ENCODE measurements at regions not wholly inside any gene's neighbourhood (a gene's known extent, or its start where the extent isn't known, plus 50 kb on each side); places are given as distances from the start of the nearest gene placed in this dataset.

GRCh38 chr4:79528241-79528706, 120.2 kb upstream of the GK2 start:
- no peak for DNase-seq

DNA sequence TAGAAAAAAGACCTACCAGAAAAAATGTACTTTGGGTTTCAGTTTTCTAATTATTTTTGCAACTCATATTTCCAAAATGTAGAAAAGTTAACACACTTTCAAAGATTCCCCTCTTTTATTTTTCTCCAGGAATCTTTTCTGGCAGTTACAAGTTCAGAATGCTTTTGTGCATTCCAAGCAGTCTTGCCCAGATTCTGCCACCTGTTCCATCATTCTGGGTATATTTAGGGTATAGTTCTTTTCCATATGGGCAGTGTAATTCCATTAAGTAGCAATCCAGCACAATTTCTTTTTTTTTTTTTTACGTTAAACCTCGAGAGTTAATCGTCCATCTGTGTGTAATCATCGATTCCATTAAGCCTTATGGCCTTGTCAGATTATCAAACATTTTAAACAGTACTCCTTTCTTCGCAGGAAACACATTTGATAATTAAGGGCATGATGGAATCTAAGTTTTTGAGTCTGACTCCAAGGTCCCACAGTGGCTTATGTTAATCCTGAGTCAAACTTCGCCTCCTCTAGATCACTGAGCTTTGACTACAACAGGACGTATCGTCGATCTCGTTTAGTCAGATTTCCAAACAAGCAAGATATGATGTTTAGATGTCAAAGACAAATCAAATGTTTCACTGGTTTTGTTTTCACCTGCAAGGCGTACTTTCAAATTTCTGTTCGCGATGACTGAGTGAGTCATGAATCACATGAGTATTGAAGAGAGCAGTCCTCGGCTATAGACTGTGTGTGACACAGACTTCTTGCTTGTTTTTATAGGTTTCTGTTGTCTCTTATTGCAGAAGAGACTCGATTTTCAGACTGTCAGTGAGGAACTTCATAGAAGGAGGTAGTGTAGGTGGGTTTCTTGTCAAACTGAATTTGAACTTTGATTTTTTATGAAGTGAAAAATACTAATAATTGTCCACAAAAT, 118.9 kb upstream of the GK2 start:
- DNase-seq: no peak

DNA sequence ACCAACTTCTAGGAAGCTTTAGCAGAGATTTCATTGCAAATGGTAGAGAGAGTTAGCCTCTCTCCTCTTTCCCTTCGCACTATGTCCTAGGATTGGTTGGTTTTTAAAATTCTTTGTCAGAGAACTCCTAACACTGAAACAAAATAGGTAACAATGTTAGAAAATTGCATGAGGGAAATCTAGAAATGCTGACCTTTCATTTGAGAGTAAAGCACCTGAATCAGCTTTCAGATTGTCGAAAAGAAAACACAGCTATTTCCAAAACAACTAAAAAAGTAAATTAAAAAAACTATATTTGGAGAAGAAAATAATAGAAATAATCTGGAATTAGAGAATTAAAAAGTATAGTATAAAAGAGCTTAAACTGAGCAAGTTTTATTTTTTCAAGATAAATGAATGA, 108.1 kb upstream of the GK2 start:
- DNase-seq: no peak

- no peak for DNase-seq
These were observed 106.7 kb upstream of the GK2 start for GRCh38 chr4:79514621-79515329.

GRCh38 chr4:79513576-79513975, 105.5 kb upstream of the GK2 start:
- DNase-seq: no peak

DNA sequence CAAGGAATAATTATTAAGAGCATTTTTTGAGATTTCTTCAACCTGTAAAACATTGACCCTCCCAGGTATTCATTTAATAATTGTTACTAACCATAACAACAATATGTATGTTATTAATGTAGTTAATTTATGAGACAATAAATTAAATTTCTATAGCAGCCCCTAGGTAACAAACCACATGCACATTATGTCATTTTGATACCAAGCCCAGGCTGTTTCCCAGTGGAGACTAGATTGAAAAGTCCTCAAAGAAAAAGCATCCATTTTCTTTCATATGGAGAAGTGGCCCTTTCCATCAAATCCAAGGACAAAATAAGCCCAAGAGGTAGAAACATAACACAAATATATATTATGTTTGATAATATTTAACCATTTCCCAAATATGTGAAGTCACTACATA, 104.3 kb upstream of the GK2 start:
- DNase-seq: no peak

- no peak for DNase-seq
These were observed 94.1 kb upstream of the GK2 start for GRCh38 chr4:79502081-79502480.

GRCh38 chr4:79498282-79498681, 90.3 kb upstream of the GK2 start:
- DNase-seq: no peak

GRCh38 chr4:79497001-79497400, 89.0 kb upstream of the GK2 start:
- no peak for DNase-seq

- no peak for DNase-seq
These were observed 87.4 kb upstream of the GK2 start for GRCh38 chr4:79495447-79495846.

DNA sequence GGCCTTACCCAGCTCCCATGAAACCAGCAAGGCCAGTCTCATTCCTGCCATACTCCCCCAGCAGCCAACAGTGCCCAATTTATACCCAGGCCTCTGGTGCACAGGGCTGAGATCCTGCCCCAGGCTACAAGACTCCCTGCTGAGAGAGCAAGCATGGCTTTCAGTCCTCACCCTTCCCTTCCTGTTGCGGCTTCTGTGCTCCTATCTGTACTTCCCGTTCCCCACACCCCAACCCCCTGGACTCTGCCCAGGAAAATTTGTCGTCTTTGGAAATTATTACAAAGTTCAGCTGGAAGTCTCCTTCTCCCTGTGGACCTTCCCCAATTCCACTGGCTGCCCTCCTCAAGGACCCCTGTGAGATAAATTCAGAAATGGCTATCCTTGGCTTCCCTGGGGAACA, 84.1 kb upstream of the GK2 start:
- DNase-seq: no peak

GRCh38 chr4:79489506-79489905, 81.5 kb upstream of the GK2 start:
- DNase-seq: no peak

DNA sequence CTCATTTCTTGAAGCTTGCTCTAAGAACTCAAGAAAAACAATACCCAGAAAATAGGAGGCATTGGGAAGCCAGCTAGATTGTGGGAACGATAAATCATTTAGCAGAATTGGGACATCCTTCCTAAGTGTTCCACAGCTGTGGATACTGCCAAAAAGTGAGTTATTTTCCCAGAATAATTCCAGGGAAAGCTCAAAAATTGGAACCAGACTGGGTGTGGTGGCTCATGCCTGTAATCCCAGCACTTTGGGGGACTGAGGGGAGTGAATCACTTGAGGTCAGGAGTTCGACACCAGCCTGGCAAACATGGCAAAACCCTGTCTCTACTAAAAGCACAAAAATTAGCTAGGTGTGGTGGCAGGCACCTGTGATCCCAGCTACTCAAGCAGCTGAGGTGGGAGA, 68.2 kb upstream of the GK2 start:
- no peak for DNase-seq

- DNase-seq: no peak
These were observed 65.4 kb upstream of the GK2 start for GRCh38 chr4:79473439-79473724.

DNA sequence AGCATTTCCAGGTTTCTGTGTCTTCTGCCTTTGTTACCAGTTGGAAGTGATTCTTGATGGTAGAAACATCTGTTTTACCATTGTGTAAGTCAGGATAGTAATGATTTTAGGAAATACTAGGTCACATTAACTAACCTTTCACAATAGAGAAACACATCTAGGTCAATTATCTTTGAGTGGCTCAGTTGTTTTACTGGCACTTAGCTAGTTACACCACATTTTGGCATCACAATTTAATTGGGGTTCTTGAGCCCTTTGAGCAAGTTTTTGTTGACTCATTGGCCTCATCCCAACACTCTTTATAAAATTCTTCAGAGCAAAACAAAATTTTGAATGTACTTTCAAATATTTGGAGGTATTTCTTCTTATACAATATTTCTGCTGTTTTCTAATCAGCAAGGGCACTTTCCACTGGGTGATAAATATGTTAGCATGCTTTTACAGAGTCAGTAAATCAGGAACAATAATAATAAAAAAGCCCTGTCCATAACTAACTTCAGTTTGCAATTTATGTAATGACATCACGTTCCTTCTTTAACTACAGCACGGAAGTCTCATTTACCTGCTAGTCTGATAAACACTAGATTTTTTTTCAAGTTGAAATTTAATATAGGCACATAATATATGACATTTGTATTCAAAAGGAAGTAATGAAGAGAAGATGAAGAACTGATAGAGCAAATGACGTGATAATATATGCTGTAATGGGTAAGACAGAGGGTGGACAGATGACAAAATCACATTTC, 64.8 kb upstream of the GK2 start:
- no peak for DNase-seq

DNA sequence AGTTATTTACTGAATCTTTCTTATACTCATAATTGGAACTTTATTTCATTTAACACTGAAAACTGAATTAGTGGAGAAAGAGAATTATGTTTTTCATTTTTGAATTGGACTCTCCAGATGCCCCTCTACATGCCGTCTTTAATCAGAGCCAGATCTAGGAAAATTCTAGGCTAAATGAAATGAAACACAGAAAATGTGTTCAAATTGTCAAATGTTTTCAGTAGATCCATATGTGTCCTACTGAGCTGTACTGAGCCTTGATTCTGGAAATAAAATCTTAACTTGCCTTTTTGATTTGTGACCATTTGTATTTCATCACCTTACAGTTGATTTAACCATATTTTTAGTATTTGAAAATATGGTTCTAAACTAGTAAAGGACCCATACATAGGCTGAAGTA, 64.0 kb upstream of the GK2 start:
- DNase-seq: no peak

DNA sequence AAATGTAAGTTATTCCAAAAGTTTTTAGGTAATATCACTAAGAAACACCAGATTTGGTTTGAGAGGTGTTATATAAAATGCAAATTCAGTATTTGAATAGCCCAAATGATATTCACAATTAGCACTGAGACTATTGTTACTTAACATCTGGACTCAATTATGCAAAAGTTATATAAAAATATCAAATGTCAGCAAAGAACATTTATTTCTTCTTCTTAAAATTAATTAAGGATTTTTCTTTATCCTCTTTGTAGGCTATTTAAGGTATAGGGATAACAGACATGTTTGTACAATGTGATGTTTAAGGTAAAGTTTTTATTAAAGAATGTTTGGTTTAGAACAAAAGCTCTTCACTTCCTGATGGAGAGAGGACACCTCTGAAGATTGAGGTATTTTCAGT, 63.3 kb upstream of the GK2 start:
- DNase-seq: no peak

DNA sequence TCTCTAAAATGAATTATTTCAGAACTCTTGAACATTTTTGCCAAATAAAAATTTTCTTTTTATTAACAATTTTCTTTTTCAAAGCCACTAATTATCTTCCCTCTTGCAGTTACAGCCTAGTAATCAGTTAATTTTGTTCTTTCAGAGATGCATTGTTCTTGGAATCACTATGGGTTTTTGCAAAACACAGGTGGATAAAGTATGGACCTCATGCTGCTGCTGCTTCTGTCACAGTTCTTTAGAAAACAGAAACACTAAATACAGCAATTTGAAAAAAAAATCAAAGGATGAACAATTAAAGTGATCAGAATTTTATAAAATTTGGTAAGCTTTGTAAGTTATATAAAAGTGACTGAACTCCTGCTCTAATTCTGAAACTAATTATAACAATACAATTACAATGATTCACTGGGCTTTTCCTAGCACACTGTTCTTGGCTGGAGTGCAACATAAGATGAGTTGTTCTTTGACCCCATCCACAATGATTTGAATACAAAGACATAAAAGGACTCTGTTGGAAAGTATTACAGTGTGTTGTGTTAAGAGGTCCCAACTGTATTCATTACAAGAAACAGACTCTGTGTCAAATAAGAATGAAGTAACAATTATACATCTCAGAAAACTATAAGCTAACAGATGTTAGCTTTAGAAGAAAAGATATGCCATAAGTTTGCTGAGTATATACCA, 59.4 kb upstream of the GK2 start:
- no peak for DNase-seq

DNA sequence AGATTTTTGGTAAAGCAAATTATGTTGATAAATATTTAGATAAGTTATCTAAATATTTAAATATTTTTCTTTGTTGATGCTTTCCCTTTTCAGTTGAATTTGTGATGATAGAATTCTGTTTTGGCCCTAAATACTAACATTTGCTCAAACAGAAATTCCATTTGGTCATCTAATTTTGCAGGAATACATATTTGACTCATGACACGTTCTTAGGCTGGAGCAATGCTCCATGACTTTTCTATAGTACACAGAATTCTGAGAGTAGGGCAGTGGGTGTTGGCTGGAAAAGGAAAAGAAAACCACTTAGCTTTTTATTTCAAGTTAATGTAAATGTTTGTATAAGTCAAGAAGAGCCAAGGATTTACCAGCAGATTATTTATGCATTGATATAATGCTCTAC, 58.6 kb upstream of the GK2 start:
- no peak for DNase-seq

Data from suppressor macrophage (primary cell).